Stimulated activated CD4-positive, alpha-beta T cell treated with anti-CD3 and anti-CD28 coated beads, Interleukin-1b, Interleukin-23, amount 100 ng/mL, for 1 hour (primary cell): ENCODE measurements at regions not wholly inside any gene's neighbourhood (a gene's known extent, or its start where the extent isn't known, plus 50 kb on each side); places are given as distances from the start of the nearest gene placed in this dataset.

Experiments used
- DNase-seq, 2 donors: peaks; one replicate each; pipeline ENCODE4 v3.0.0-alpha.2; 2020; ENCODE audit warnings: low read depth in 2 of 2

GRCh38 chr11:110832080-110832479 is 119.8 kb upstream of the ARHGAP20 start:
- no peak for DNase-seq

- no peak for DNase-seq
These were observed 118.5 kb upstream of the ARHGAP20 start for GRCh38 chr11:110830747-110831146.

GRCh38 chr11:110830344-110830743 is 118.1 kb upstream of the ARHGAP20 start:
- DNase-seq: no peak

GRCh38 chr11:110829873-110830272 is 117.6 kb upstream of the ARHGAP20 start:
- no peak for DNase-seq

- no peak for DNase-seq
These were observed 115.8 kb upstream of the ARHGAP20 start for GRCh38 chr11:110828086-110828485.

GRCh38 chr11:110827276-110827675 is 115.0 kb upstream of the ARHGAP20 start:
- DNase-seq: no peak

- no peak for DNase-seq
These were observed 112.8 kb upstream of the ARHGAP20 start for GRCh38 chr11:110824912-110825620.

- DNase-seq: no peak
These were observed 105.9 kb upstream of the ARHGAP20 start for GRCh38 chr11:110818032-110818687.

GRCh38 chr11:110812086-110812733 is 100.0 kb upstream of the ARHGAP20 start:
- DNase-seq: no peak

GRCh38 chr11:110809417-110810199 is 97.4 kb upstream of the ARHGAP20 start:
- no peak for DNase-seq

- no peak for DNase-seq
These were observed 96.0 kb upstream of the ARHGAP20 start for GRCh38 chr11:110808248-110808647.

- no peak for DNase-seq
These were observed 95.6 kb upstream of the ARHGAP20 start for GRCh38 chr11:110807801-110808200.

- DNase-seq: no peak
These were observed 93.5 kb upstream of the ARHGAP20 start for GRCh38 chr11:110805756-110806155.

- no peak for DNase-seq
These were observed 89.9 kb upstream of the ARHGAP20 start for GRCh38 chr11:110802162-110802561.

GRCh38 chr11:110801328-110801727 is 89.1 kb upstream of the ARHGAP20 start:
- DNase-seq: no peak

- no peak for DNase-seq
These were observed 86.1 kb upstream of the ARHGAP20 start for GRCh38 chr11:110798201-110798900.

GRCh38 chr11:110797453-110797852 is 85.2 kb upstream of the ARHGAP20 start:
- no peak for DNase-seq

GRCh38 chr11:110795112-110795624 is 82.9 kb upstream of the ARHGAP20 start:
- no peak for DNase-seq

GRCh38 chr11:110793556-110793955 is 81.3 kb upstream of the ARHGAP20 start:
- no peak for DNase-seq

- no peak for DNase-seq
These were observed 79.4 kb upstream of the ARHGAP20 start for GRCh38 chr11:110791621-110792020.

- no peak for DNase-seq
These were observed 75.4 kb upstream of the ARHGAP20 start for GRCh38 chr11:110787680-110788079.
